Tibial nerve (tissue), 4 donors: ENCODE measurements at regions not wholly inside any gene's neighbourhood (a gene's known extent, or its start where the extent isn't known, plus 50 kb on each side); places are given as distances from the start of the nearest gene placed in this dataset.

ENCODE experiments used
- DNase-seq, 2 donors: peaks; one replicate each; pipeline ENCODE4 v3.0.0-alpha.2; 2019; ENCODE audit warnings: low spot score in 2 of 2
- H3K27ac ChIP-seq, 4 donors: fragments of 200-600 bp; sonication (generic) in 3 of 4; one replicate each; pipeline ENCODE4 v1.5.1; 2017 to 2019; ENCODE audit warnings: mild to moderate bottlenecking in 1 of 4
- H3K27me3 ChIP-seq, 2 donors: fragments of 200-600 bp; sonication (generic) in 1 of 2; one replicate each; pipeline versions ENCODE4 v1.5.1 to v1.6.0; 2017 to 2019
- H3K36me3 ChIP-seq, 3 donors: fragments of 200-600 bp; sonication (generic); one replicate each; pipeline ENCODE4 v1.5.1; 2018 to 2019
- H3K4me1 ChIP-seq, 4 donors: fragments of 200-600 bp; sonication (generic) in 3 of 4; one replicate each; pipeline ENCODE4 v1.5.1; 2017 to 2019
- H3K4me3 ChIP-seq, 4 donors: fragments of 200-600 bp; sonication (generic) in 3 of 4; one replicate each; pipeline ENCODE4 v1.5.1; 2017 to 2019; ENCODE audit warnings: mild to moderate bottlenecking in 1 of 4, moderate library complexity in 1 of 4
- H3K9me3 ChIP-seq, 4 donors: fragments of 200-600 bp; sonication (generic) in 3 of 4; one replicate each; pipeline ENCODE4 v1.5.1; 2017 to 2019
- CTCF ChIP-seq, 5 experiments: fragments of 200-600 bp in 3 of 5; fragments of 450-650 bp in 2 of 5; sonication (generic) in 3 of 5; IDR thresholded peaks; one replicate each; pipeline ENCODE4 v1.5.1; 2016 to 2019; ENCODE audit warnings: antibody characterized with exemption in 5 of 5, mild to moderate bottlenecking in 3 of 5, moderate library complexity in 2 of 5
- EP300 ChIP-seq, 2 donors: sonication (generic); formaldehyde crosslinking; IDR thresholded peaks; one replicate each; pipeline ENCODE4 v1.6.1; 2017; ENCODE audit warnings: antibody characterized with exemption in 2 of 2, mild to moderate bottlenecking in 1 of 2
- POLR2A ChIP-seq, 2 donors: fragments of 450-650 bp; IDR thresholded peaks; one replicate each; pipeline ENCODE4 v1.6.1; 2017; ENCODE audit warnings: antibody characterized with exemption in 2 of 2, mild to moderate bottlenecking in 2 of 2, moderate library complexity in 2 of 2
- WGBS, 2 donors: methylation state at CpG; one replicate each; pipeline ENCODE4 v1.1.5; 2018; 5-methylcytosine and 5-hydroxymethylcytosine counted together

- no peaks in the 10 kb centered on the region for H3K36me3 ChIP-seq
- H3K4me3 ChIP-seq: no peak overlapping the region
- no peak for TF ChIP-seq CTCF (IDR thresholded peaks at IDR 0.05)
- no peak for TF ChIP-seq POLR2A (IDR thresholded peaks at IDR 0.05)
- TF ChIP-seq EP300 (IDR thresholded peaks at IDR 0.05): no peak
- H3K27me3 ChIP-seq: no peaks in the 10 kb centered on the region
- H3K27ac ChIP-seq: no peak overlapping the region
- peaks cover 0 to 16% (median 5%) of the 10 kb centered on the region in 4 donors for H3K4me1 ChIP-seq
- DNase-seq: no peak
- no peaks in the 10 kb centered on the region for H3K9me3 ChIP-seq
- 91 to 93% methylated on average over 5 of the region's 5 CpGs for WGBS, 2 donors
Observed at GRCh38 chr5:124512952-124513632, 233.3 kb downstream of the ZNF608 start.

GRCh38 chr5:124512236-124512635 lies 234.2 kb downstream of the ZNF608 start:
- 56 to 58% methylated on average over 3 of the region's 3 CpGs for WGBS, 2 donors

GRCh38 chr5:124511791-124512190 lies 234.6 kb downstream of the ZNF608 start:
- DNase-seq: no peak
- H3K9me3 ChIP-seq: no peaks in the 10 kb centered on the region
- no peak overlapping the region for H3K4me3 ChIP-seq
- H3K27me3 ChIP-seq: no peaks in the 10 kb centered on the region
- TF ChIP-seq CTCF (IDR thresholded peaks at IDR 0.05) (no peak), EP300 (IDR thresholded peaks at IDR 0.05) (no peak), POLR2A (IDR thresholded peaks at IDR 0.05) (no peak)
- H3K27ac ChIP-seq: no peak overlapping the region
- no peaks in the 10 kb centered on the region for H3K36me3 ChIP-seq
- H3K4me1 ChIP-seq: peaks cover 0 to 16% (median 5%) of the 10 kb centered on the region in 4 donors

More at GRCh38 chr5:124512236-124512635, 234.2 kb downstream of the ZNF608 start:
- H3K36me3 ChIP-seq: no peaks in the 10 kb centered on the region
- peaks cover 0 to 16% (median 5%) of the 10 kb centered on the region in 4 donors for H3K4me1 ChIP-seq
- no peak overlapping the region for H3K27ac ChIP-seq
- TF ChIP-seq CTCF (IDR thresholded peaks at IDR 0.05): no peak
- TF ChIP-seq EP300 (IDR thresholded peaks at IDR 0.05): no peak
- TF ChIP-seq POLR2A (IDR thresholded peaks at IDR 0.05): no peak
- no peaks in the 10 kb centered on the region for H3K9me3 ChIP-seq
- no peak overlapping the region for H3K4me3 ChIP-seq
- DNase-seq: no peak
- no peaks in the 10 kb centered on the region for H3K27me3 ChIP-seq

GRCh38 chr5:124507688-124508087 lies 238.8 kb downstream of the ZNF608 start:
- no peaks in the 10 kb centered on the region for H3K36me3 ChIP-seq
- 94 to 96% methylated on average over 2 of the region's 2 CpGs for WGBS, 2 donors
- TF ChIP-seq EP300 (IDR thresholded peaks at IDR 0.05) (no peak), CTCF (IDR thresholded peaks at IDR 0.05) (no peak), POLR2A (IDR thresholded peaks at IDR 0.05) (no peak)

GRCh38 chr5:124504081-124504916 lies 242.1 kb downstream of the ZNF608 start:
- WGBS, 2 donors: 51% methylated on average over 4 of the region's 4 CpGs
- no peak for DNase-seq
- Histone ChIP-seq H3K4me3 (no peak overlapping the region), H3K27ac (no peak overlapping the region), H3K27me3 (no peaks in the 10 kb centered on the region), H3K9me3 (no peaks in the 10 kb centered on the region), H3K36me3 (no peaks in the 10 kb centered on the region), H3K4me1 (no peaks in the 10 kb centered on the region)
- TF ChIP-seq POLR2A (IDR thresholded peaks at IDR 0.05) (no peak), EP300 (IDR thresholded peaks at IDR 0.05) (no peak)

More at GRCh38 chr5:124507688-124508087, 238.8 kb downstream of the ZNF608 start:
- H3K27ac ChIP-seq: no peak overlapping the region
- H3K27me3 ChIP-seq: no peaks in the 10 kb centered on the region
- no peak for DNase-seq
- H3K4me3 ChIP-seq: no peak overlapping the region
- H3K4me1 ChIP-seq: no peaks in the 10 kb centered on the region
- H3K9me3 ChIP-seq: no peaks in the 10 kb centered on the region
